Fibroblast of lung (primary cell): ENCODE measurements at regions not wholly inside any gene's neighbourhood (a gene's known extent, or its start where the extent isn't known, plus 50 kb on each side); places are given as distances from the start of the nearest gene placed in this dataset.

Experiments used
- DNase-seq, 2 donors: peaks; one replicate each; pipeline versions ENCODE4 v3.0.0 to v3.0.0-alpha.2; 2010; ENCODE audit warnings: low read depth in 2 of 2
- H2AFZ ChIP-seq: 2 replicates; pipeline ENCODE4 v1.5.1; 2012; ENCODE audit warnings: low read length, control low read depth, inconsistent platforms
- H3K27ac ChIP-seq: 2 replicates; pipeline ENCODE4 v1.5.1; 2011; ENCODE audit warnings: low read length, control low read depth; ENCODE audit not compliant: insufficient read depth
- H3K27me3 ChIP-seq: 2 replicates; pipeline ENCODE4 v1.5.1; 2011; ENCODE audit warnings: mild to moderate bottlenecking, low read length; ENCODE audit not compliant: control insufficient read depth, insufficient read depth
- H3K36me3 ChIP-seq: 2 replicates; pipeline ENCODE4 v1.5.1; 2011; ENCODE audit warnings: low read length; ENCODE audit not compliant: control insufficient read depth, insufficient read depth
- H3K4me1 ChIP-seq: 2 replicates; pipeline ENCODE4 v1.5.1; 2011; ENCODE audit warnings: low read length; ENCODE audit not compliant: control insufficient read depth, insufficient read depth; ENCODE audit errors: extremely low read depth
- H3K4me2 ChIP-seq: 2 replicates; pipeline ENCODE4 v1.5.1; 2011; ENCODE audit warnings: low read length, control low read depth; ENCODE audit not compliant: insufficient read depth; ENCODE audit errors: extremely low read depth
- H3K4me3 ChIP-seq, 4 experiments: fragments of 200-600 bp in 1 of 4; sonication (generic) in 1 of 4; replicated peaks in 1 of 4; 2 replicates each; pipeline ENCODE4 v1.5.1; 2011 to 2016; ENCODE audit warnings: low read length in 4 of 4, low read depth in 3 of 4, mild to moderate bottlenecking in 3 of 4, control low read depth in 2 of 4, inconsistent platforms in 1 of 4, mixed read lengths in 1 of 4; ENCODE audit not compliant: insufficient read depth in 1 of 4; ENCODE audit errors: control extremely low read depth in 1 of 4
- H3K79me2 ChIP-seq: 2 replicates; pipeline ENCODE4 v1.5.1; 2012; ENCODE audit warnings: mild to moderate bottlenecking, low read length, inconsistent platforms; ENCODE audit not compliant: control insufficient read depth, insufficient read depth
- H3K9ac ChIP-seq: 2 replicates; pipeline ENCODE4 v1.5.1; 2011; ENCODE audit warnings: mild to moderate bottlenecking, low read length, control low read depth; ENCODE audit not compliant: insufficient read depth
- H3K9me3 ChIP-seq: 2 replicates; pipeline ENCODE4 v1.5.1; 2012; ENCODE audit warnings: low read depth, low read length; ENCODE audit not compliant: control insufficient read depth, insufficient read depth
- H4K20me1 ChIP-seq: 2 replicates; pipeline ENCODE4 v1.5.1; 2011; ENCODE audit warnings: low read length; ENCODE audit not compliant: control insufficient read depth, insufficient read depth; ENCODE audit errors: extremely low read depth
- EZH2 ChIP-seq: IDR thresholded peaks from 2 replicates; pipeline ENCODE4 v1.5.1; 2012; ENCODE audit warnings: low read length, control low read depth, mild to moderate bottlenecking; ENCODE audit errors: missing control alignments
- TF ChIP-seq, protein P1 (sequence below), 2 donors: IDR thresholded peaks in 1 of 2; conservative IDR thresholded peaks in 1 of 2; 1 replicate in 1 of 2; 2 replicates in 1 of 2; pipeline ENCODE4 v1.5.1; 2011 to 2012; ENCODE audit warnings: low read length in 2 of 2, control low read depth in 1 of 2, inconsistent platforms in 1 of 2, low read depth in 1 of 2, mild to moderate bottlenecking in 1 of 2

DNA sequence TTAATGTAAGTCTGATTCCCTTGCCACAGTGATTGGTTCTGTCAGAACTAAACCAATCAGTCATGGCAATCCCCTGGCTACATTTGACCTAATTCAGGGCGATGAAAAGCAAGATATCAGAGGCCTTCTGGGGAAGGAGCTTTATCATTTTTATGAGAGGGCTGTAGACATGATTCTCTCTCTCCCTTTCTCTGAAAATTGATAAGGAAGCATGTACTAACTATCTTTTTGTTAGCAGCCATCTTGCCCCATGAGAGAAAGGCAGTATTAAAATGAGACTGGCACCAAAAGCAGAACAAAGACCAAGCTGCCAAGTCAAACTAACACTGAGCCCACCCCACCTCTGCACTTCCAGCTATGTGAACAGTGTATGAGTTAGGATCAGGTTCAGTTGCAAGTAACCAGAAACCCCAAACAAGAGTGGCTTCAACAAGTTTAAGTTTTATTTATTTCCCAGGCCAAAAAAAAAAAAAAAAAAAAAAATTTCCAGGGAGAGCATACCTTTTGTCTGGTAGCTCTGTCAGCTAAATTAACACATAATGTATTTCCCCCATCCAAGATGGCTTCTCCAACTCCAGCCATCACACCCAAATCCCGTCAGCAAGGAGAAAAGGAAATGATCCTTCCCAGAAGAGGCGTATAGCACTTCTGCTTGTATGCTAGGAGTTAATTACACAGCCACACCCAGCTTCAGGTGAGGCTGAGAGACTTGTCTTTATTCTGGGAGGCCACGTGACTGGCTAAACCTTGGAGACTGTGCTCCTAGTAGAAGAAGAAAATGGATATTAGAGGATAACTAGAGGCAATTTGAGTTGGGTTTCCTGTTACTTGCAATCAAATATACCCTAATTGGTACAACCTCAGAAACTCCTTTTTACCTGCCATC lies 105.8 kb upstream of the RALGPS2 start:
- no peaks in the 10 kb centered on the region for H3K36me3 ChIP-seq
- no peak overlapping the region for H3K27ac ChIP-seq
- no peak overlapping the region for H3K4me3 ChIP-seq
- H3K9ac ChIP-seq: no peak overlapping the region
- H2AFZ ChIP-seq: no peak overlapping the region
- no peaks in the 10 kb centered on the region for H4K20me1 ChIP-seq
- no peaks in the 10 kb centered on the region for H3K79me2 ChIP-seq
- no peak overlapping the region for H3K4me2 ChIP-seq
- no peaks in the 10 kb centered on the region for H3K27me3 ChIP-seq
- H3K4me1 ChIP-seq: no peaks in the 10 kb centered on the region
- DNase-seq: no peak
- TF ChIP-seq EZH2: no peak
- TF ChIP-seq, protein P1, sequence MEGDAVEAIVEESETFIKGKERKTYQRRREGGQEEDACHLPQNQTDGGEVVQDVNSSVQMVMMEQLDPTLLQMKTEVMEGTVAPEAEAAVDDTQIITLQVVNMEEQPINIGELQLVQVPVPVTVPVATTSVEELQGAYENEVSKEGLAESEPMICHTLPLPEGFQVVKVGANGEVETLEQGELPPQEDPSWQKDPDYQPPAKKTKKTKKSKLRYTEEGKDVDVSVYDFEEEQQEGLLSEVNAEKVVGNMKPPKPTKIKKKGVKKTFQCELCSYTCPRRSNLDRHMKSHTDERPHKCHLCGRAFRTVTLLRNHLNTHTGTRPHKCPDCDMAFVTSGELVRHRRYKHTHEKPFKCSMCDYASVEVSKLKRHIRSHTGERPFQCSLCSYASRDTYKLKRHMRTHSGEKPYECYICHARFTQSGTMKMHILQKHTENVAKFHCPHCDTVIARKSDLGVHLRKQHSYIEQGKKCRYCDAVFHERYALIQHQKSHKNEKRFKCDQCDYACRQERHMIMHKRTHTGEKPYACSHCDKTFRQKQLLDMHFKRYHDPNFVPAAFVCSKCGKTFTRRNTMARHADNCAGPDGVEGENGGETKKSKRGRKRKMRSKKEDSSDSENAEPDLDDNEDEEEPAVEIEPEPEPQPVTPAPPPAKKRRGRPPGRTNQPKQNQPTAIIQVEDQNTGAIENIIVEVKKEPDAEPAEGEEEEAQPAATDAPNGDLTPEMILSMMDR (conservative IDR thresholded peaks at IDR 0.05 in 1 of 2, IDR thresholded peaks at IDR 0.05 in 1 of 2; ENCODE audit: low read depth in 1 of 2, low read length in 2 of 2): no peak
- H3K9me3 ChIP-seq: no peaks in the 10 kb centered on the region

DNA sequence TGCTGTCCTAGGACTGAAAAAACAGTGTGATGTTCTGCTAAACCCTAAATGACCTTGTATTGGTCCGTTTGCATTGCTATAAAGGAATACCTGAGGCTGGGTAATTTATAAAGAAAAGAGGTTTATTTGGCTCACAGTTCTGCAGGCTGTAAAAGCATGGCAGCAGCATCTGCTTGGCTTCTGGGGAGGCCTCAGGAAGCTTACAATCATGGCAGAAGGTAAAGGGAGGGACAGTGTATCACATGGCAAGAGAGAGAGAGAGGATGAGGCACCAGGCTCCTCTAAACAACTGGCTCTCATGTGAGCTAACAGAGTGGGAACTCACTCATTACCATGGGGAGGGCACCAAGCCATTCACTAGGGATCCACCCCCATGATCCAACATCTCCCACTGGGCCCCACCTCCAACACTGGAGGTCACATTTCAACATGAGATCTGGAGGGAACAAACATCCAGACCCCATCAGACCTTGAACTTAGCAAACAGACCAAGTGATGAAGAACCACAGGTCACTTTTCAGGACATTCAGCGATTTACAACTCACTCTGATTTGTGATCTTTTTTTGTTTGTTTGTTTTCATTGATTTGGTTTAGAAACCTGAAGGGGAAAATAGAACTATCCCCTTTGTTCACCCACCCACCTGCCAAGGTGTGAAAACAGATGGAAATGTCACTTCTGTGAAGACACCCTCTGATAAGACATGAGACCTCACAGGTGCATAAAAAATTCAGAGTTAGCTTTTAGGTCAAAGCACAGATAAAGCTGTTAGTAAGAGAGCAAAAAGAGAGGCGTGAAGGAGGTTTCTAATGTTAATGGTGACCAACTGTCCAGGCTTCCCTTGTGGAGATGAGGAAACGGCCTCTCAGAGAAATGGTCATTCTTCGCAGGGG lies 104.2 kb upstream of the RALGPS2 start:
- Histone ChIP-seq H3K27ac (no peak overlapping the region), H3K9ac (no peak overlapping the region), H4K20me1 (no peaks in the 10 kb centered on the region), H3K79me2 (no peaks in the 10 kb centered on the region), H3K4me1 (no peaks in the 10 kb centered on the region), H3K9me3 (no peaks in the 10 kb centered on the region), H2AFZ (no peak overlapping the region), H3K4me3 (no peak overlapping the region), H3K36me3 (no peaks in the 10 kb centered on the region), H3K27me3 (no peaks in the 10 kb centered on the region), H3K4me2 (no peak overlapping the region)
- no peak for DNase-seq
- TF ChIP-seq, protein P1 (conservative IDR thresholded peaks at IDR 0.05 in 1 of 2, IDR thresholded peaks at IDR 0.05 in 1 of 2; ENCODE audit: low read depth in 1 of 2, low read length in 2 of 2): no peak
- TF ChIP-seq EZH2: no peak

DNA sequence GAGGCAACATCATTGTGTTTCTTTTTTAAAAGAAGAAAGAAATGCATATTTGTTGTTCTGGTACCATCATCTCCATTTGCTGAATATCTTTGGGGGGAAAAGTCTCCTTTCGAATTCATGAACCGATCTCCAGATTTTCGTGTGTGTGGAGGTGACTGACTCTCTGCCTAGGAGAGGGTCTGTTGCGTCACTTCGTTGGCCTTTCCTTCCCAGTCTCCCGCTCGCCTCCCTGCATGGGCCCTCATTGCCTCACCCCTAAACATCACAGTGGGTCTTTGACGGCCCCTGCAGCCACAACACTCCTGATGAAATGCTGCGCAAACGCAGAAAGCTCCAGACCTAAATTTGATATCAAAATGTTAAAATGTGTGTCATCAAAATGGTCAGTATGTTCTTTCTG lies 103.2 kb upstream of the RALGPS2 start:
- no peak overlapping the region for H2AFZ ChIP-seq
- TF ChIP-seq, protein P1 (conservative IDR thresholded peaks at IDR 0.05 in 1 of 2, IDR thresholded peaks at IDR 0.05 in 1 of 2; ENCODE audit: low read depth in 1 of 2, low read length in 2 of 2): no peak
- no peak for TF ChIP-seq EZH2

More for the DNA sequence above, 103.2 kb upstream of the RALGPS2 start:
- Histone ChIP-seq H3K4me1 (no peaks in the 10 kb centered on the region), H3K4me2 (no peak overlapping the region), H3K27ac (no peak overlapping the region), H3K27me3 (no peaks in the 10 kb centered on the region), H3K9ac (no peak overlapping the region), H3K36me3 (no peaks in the 10 kb centered on the region), H4K20me1 (no peaks in the 10 kb centered on the region), H3K9me3 (no peaks in the 10 kb centered on the region), H3K79me2 (no peaks in the 10 kb centered on the region), H3K4me3 (no peak overlapping the region)
- DNase-seq: no peak
